Chondrocyte (in vitro differentiated cells): ENCODE measurements at regions not wholly inside any gene's neighbourhood (a gene's known extent, or its start where the extent isn't known, plus 50 kb on each side); places are given as distances from the start of the nearest gene placed in this dataset.

Experiments
- DNase-seq: peaks from one replicate; pipeline ENCODE4 v3.0.0; 2021; ENCODE audit warnings: mixed read lengths, low spot score
- H3K27ac Mint-ChIP-seq: one replicate; pipeline ENCODE4 v1.8.0; 2021; ENCODE audit warnings: mild to moderate bottlenecking, moderate library complexity, mixed read lengths; ENCODE audit not compliant: unreplicated experiment
- H3K27me3 Mint-ChIP-seq: 2 replicates; pipeline ENCODE4 v1.8.0; 2021; ENCODE audit warnings: low read depth, mixed read lengths
- H3K36me3 Mint-ChIP-seq: 2 replicates; pipeline ENCODE4 v1.8.0; 2021; ENCODE audit warnings: low read depth, mixed read lengths
- H3K4me1 Mint-ChIP-seq: 2 replicates; pipeline ENCODE4 v1.8.0; 2021; ENCODE audit warnings: low read depth, mild to moderate bottlenecking, mixed read lengths
- H3K4me3 Mint-ChIP-seq: one replicate; pipeline ENCODE4 v1.8.0; 2021; ENCODE audit warnings: mild to moderate bottlenecking, moderate library complexity, mixed read lengths; ENCODE audit not compliant: unreplicated experiment
- H3K9me3 Mint-ChIP-seq: 2 replicates; pipeline ENCODE4 v1.8.0; 2021; ENCODE audit warnings: low read depth, mixed read lengths
- TF ChIP-seq, protein P1 (sequence below): fragments of 200-600 bp; sonication (generic); IDR thresholded peaks from 2 replicates; pipeline ENCODE4 v1.5.0; 2021; ENCODE audit warnings: antibody characterized with exemption, mild to moderate bottlenecking, moderate library complexity

DNA sequence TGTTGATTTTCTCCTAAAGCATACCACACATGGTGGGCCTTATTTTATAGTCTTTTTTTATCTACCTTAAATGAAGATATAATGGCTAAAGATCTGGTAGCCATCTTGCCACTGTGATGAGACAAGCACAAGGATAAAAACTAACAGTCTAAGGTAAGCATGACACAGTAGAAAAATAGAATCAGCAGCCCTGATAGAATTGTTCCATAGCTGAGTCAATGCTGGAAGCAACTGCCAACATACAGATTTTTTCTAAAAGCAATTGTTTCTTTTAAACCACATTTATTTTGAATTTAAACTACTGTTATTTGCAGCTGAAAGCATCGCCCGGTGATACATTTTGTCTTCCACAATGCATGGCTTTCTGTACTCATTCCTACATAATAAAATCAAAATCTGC, 1091.5 kb upstream of the CHAC2 start:
- Mint-ChIP-seq H3K27ac (no peak overlapping the region), H3K4me3 (no peak overlapping the region), H3K4me1 (no peaks in the 10 kb centered on the region), H3K36me3 (no peaks in the 10 kb centered on the region), H3K9me3 (no peaks in the 10 kb centered on the region), H3K27me3 (no peaks in the 10 kb centered on the region)
- DNase-seq = no peak
- TF ChIP-seq, protein P1, sequence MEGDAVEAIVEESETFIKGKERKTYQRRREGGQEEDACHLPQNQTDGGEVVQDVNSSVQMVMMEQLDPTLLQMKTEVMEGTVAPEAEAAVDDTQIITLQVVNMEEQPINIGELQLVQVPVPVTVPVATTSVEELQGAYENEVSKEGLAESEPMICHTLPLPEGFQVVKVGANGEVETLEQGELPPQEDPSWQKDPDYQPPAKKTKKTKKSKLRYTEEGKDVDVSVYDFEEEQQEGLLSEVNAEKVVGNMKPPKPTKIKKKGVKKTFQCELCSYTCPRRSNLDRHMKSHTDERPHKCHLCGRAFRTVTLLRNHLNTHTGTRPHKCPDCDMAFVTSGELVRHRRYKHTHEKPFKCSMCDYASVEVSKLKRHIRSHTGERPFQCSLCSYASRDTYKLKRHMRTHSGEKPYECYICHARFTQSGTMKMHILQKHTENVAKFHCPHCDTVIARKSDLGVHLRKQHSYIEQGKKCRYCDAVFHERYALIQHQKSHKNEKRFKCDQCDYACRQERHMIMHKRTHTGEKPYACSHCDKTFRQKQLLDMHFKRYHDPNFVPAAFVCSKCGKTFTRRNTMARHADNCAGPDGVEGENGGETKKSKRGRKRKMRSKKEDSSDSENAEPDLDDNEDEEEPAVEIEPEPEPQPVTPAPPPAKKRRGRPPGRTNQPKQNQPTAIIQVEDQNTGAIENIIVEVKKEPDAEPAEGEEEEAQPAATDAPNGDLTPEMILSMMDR = no peak

DNA sequence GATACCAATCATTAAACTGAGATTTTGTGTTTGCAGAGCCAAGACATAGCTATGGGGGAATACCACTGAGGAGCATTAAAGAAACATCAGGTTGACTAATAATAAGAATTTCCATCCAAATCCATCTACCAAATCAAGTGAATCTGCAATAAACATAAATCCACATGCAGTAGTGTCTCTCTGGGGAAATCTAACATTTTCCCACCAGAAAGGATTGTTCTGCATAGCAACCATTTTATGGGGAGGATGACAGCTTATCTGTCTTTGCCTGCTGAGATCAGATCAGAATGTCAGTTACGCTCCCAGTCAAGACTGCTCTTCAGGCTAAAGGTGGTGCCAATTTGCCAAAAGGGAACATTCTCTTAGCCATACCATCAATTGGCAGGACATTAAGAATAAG, 1098.9 kb upstream of the CHAC2 start:
- Mint-ChIP-seq H3K4me1 (no peaks in the 10 kb centered on the region), H3K27me3 (no peaks in the 10 kb centered on the region), H3K27ac (no peak overlapping the region), H3K36me3 (no peaks in the 10 kb centered on the region), H3K4me3 (no peak overlapping the region), H3K9me3 (peaks cover 10% of the 10 kb centered on the region)
- TF ChIP-seq, protein P1 = no peak
- no peak for DNase-seq

DNA sequence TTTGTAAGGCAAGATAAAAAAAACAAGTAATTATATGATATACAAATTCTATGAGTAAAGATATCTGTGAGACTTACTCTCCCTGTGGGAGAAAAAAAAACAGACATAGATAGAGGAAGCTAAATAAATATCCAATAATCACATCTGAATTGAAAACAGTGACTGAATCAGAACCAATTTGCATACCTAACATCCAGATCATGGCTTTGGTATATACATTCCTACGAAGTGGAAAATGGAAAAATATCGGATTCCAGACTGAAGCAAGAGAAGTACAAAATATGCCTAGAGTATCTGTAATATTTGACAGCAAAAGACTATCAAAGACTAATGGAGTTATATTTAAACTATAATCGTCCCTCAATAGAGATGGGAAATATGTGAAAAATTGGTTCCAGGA, 1108.1 kb upstream of the CHAC2 start:
- H3K36me3 Mint-ChIP-seq = no peaks in the 10 kb centered on the region
- DNase-seq = no peak
- no peaks in the 10 kb centered on the region for H3K27me3 Mint-ChIP-seq
- H3K4me3 Mint-ChIP-seq = no peak overlapping the region
- TF ChIP-seq, protein P1 = no peak
- H3K4me1 Mint-ChIP-seq = peaks cover 3% of the 10 kb centered on the region
- H3K27ac Mint-ChIP-seq = no peak overlapping the region
- peaks cover 9% of the 10 kb centered on the region for H3K9me3 Mint-ChIP-seq

DNA sequence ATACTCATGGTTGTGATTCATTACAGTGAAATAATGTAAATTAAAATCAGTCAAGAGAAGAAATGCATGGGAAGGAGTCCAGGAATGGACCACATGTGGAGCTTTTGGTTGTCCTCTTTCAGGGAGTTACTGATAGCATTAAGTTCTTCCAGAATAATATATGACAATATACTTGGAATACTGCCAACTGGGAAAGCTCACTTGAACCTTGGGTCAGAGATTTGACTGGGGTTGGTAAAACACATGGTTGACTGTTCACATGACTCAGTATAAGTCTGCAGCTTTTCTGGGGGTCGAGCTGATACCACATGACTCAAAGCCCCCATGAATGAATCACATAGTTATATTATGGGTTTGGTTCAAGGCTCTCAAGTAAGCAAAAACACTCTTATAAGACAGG, 1109.0 kb upstream of the CHAC2 start:
- no peak overlapping the region for H3K27ac Mint-ChIP-seq
- TF ChIP-seq, protein P1 = no peak
- no peak for DNase-seq
- peaks cover 3% of the 10 kb centered on the region for H3K4me1 Mint-ChIP-seq
- H3K4me3 Mint-ChIP-seq = no peak overlapping the region
- peaks cover 6% of the 10 kb centered on the region for H3K9me3 Mint-ChIP-seq
- H3K36me3 Mint-ChIP-seq = no peaks in the 10 kb centered on the region
- no peaks in the 10 kb centered on the region for H3K27me3 Mint-ChIP-seq

DNA sequence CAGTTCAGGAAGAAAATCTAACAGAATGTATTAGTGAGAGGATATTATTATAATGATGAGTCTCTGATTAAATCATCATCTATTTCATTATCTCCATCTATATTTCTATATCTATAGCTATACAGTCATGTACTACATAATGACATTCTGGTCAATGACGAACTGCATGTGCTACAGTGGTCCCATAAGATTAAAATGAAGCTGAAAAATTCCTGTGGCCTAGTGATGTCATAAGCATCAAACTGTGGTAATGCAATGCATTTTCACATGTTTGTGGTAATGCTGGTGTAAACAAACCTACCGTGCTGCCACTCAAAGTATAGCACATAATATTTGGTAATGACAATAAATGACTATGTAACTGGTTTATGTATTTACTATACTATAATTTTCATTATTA, 1127.9 kb upstream of the CHAC2 start:
- no peak for DNase-seq
- peaks cover 1% of the 10 kb centered on the region for H3K27me3 Mint-ChIP-seq
- H3K4me3 Mint-ChIP-seq = no peak overlapping the region
- no peaks in the 10 kb centered on the region for H3K36me3 Mint-ChIP-seq
- H3K9me3 Mint-ChIP-seq = peaks cover 8% of the 10 kb centered on the region
- TF ChIP-seq, protein P1 = no peak
- no peak overlapping the region for H3K27ac Mint-ChIP-seq
- no peaks in the 10 kb centered on the region for H3K4me1 Mint-ChIP-seq
